Neural cell (in vitro differentiated cells): ENCODE measurements at regions not wholly inside any gene's neighbourhood (a gene's known extent, or its start where the extent isn't known, plus 50 kb on each side); places are given as distances from the start of the nearest gene placed in this dataset.

Experiments
- H2AFZ ChIP-seq: fragments of 200-600, 300-800 bp; sonication (generic), shearing (Covaris generic); 2 replicates; pipeline ENCODE4 v1.6.0; 2014; ENCODE audit warnings: low read depth, mild to moderate bottlenecking, antibody characterized with exemption, low read length, moderate library complexity
- H3F3A ChIP-seq: fragments of 200-600 bp; shearing (Covaris generic); 2 replicates; pipeline ENCODE4 v1.6.1; 2016; ENCODE audit warnings: mild to moderate bottlenecking, moderate library complexity, mixed read lengths, antibody characterized with exemption, low read length; ENCODE audit not compliant: insufficient read depth, poor library complexity, severe bottlenecking
- H3K27ac ChIP-seq: fragments of 200-600, 300-800 bp; sonication (generic), shearing (Covaris generic); 2 replicates; pipeline ENCODE4 v1.5.1; 2014; ENCODE audit warnings: mild to moderate bottlenecking, low read length, moderate library complexity
- H3K27me3 ChIP-seq: fragments of 300-800, 200-600 bp; sonication (generic), shearing (Covaris generic); 2 replicates; pipeline ENCODE4 v1.6.0; 2014; ENCODE audit warnings: mild to moderate bottlenecking, low read depth, low read length, moderate library complexity; ENCODE audit not compliant: insufficient read depth
- H3K36me3 ChIP-seq: fragments of 300-800, 200-600 bp; sonication (generic), shearing (Covaris generic); 2 replicates; pipeline ENCODE4 v1.5.1; 2014; ENCODE audit warnings: mild to moderate bottlenecking, antibody characterized with exemption, low read length, moderate library complexity; ENCODE audit not compliant: insufficient read depth
- H3K4me2 ChIP-seq: fragments of 300-800, 200-600 bp; sonication (generic), shearing (Covaris generic); 2 replicates; pipeline ENCODE4 v1.6.0; 2014; ENCODE audit warnings: mild to moderate bottlenecking, low read length
- H3K4me3 ChIP-seq: fragments of 300-800, 200-600 bp; sonication (generic), shearing (Covaris generic); 2 replicates; pipeline ENCODE4 v1.5.1; 2014; ENCODE audit warnings: mild to moderate bottlenecking, low read length, moderate library complexity
- H3K79me2 ChIP-seq: fragments of 200-600 bp; shearing (Covaris generic); replicated peaks from 2 replicates; pipeline ENCODE4 v1.6.0; 2014; ENCODE audit warnings: mild to moderate bottlenecking, low read length, moderate library complexity; ENCODE audit not compliant: insufficient read depth
- H3K9ac ChIP-seq: fragments of 300-800, 200-600 bp; sonication (generic), shearing (Covaris generic); 2 replicates; pipeline ENCODE4 v1.6.1; 2016; ENCODE audit warnings: mild to moderate bottlenecking, low read length, mixed read lengths
- H3K9me2 ChIP-seq: fragments of 200-600 bp; shearing (Covaris generic); 2 replicates; pipeline ENCODE4 v1.6.1; 2016; ENCODE audit warnings: mild to moderate bottlenecking, low read length, mixed read lengths; ENCODE audit not compliant: insufficient read depth
- H3K9me3 ChIP-seq: fragments of 200-600, 300-800 bp; sonication (generic), shearing (Covaris generic); 2 replicates; pipeline ENCODE4 v1.6.1; 2016; ENCODE audit warnings: mild to moderate bottlenecking, mixed run types, low read length, moderate library complexity, mixed read lengths
- H4K20me1 ChIP-seq: fragments of 200-600 bp; shearing (Covaris generic); 2 replicates; pipeline ENCODE4 v1.6.1; 2016; ENCODE audit warnings: mild to moderate bottlenecking, mixed run types; ENCODE audit not compliant: insufficient read depth
- EP300 ChIP-seq: fragments of 450-650 bp; conservative IDR thresholded peaks from 2 replicates; pipeline ENCODE4 v1.6.1; 2014; ENCODE audit warnings: antibody characterized with exemption, mild to moderate bottlenecking, moderate library complexity; ENCODE audit not compliant: poor library complexity, severe bottlenecking
- EZH2 ChIP-seq: fragments of 200-600, 300-800 bp; shearing (Covaris generic), sonication (generic); IDR thresholded peaks from 2 replicates; pipeline ENCODE4 v1.6.1; 2014; ENCODE audit warnings: antibody characterized with exemption, low read length, borderline replicate concordance, mild to moderate bottlenecking; ENCODE audit not compliant: insufficient read depth, poor library complexity, severe bottlenecking
- MXI1 ChIP-seq: fragments of 450-650 bp; conservative IDR thresholded peaks from 2 replicates; pipeline ENCODE4 v1.6.1; 2014; ENCODE audit warnings: antibody characterized with exemption, mild to moderate bottlenecking; ENCODE audit not compliant: poor library complexity, severe bottlenecking
- POLR2AphosphoS5 ChIP-seq: IDR thresholded peaks from 2 replicates; pipeline ENCODE4 v1.6.1; 2012
- RAD21 ChIP-seq: fragments of 450-650 bp; conservative IDR thresholded peaks from 2 replicates; pipeline ENCODE4 v1.6.1; 2014; ENCODE audit warnings: antibody characterized with exemption, mild to moderate bottlenecking, moderate library complexity
- REST ChIP-seq: IDR thresholded peaks from 2 replicates; pipeline ENCODE4 v1.6.1; 2012; ENCODE audit warnings: borderline replicate concordance
- SMC3 ChIP-seq: fragments of 450-650 bp; conservative IDR thresholded peaks from 2 replicates; pipeline ENCODE4 v1.6.1; 2014; ENCODE audit warnings: antibody characterized with exemption, mild to moderate bottlenecking, moderate library complexity; ENCODE audit not compliant: poor library complexity
- TAF1 ChIP-seq: IDR thresholded peaks from 2 replicates; pipeline ENCODE4 v1.6.1; 2012; ENCODE audit warnings: low read depth
- TF ChIP-seq, protein P1 (sequence below): fragments of 450-650 bp; IDR thresholded peaks from 2 replicates; pipeline ENCODE4 v1.5.1; 2014; ENCODE audit warnings: antibody characterized with exemption, mild to moderate bottlenecking, moderate library complexity; ENCODE audit not compliant: poor library complexity, severe bottlenecking

DNA sequence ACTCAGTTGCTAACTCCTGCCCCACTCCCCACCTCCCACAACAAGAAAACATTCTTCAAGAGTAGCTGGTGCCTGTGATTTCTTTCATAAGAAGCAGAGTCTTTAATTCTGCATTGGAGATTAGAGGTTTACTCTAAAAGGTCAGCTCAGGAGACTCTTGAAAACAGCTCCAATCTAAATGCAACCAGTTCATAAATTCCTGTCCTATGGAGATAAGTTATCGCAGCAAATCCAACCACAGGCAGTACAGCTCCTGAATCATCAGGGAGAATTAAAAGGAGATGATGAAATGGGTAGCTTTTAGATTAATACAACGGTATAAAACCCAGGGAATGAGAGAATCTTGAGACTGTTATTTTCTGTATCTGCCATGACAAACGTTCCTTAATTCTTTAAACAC is 130.7 kb downstream of the SOCS6 start:
- Histone ChIP-seq H3K9me3 (no peaks in the 10 kb centered on the region), H3K4me3 (no peak overlapping the region), H4K20me1 (no peaks in the 10 kb centered on the region), H3K9me2 (no peaks in the 10 kb centered on the region), H3K27me3 (no peaks in the 10 kb centered on the region), H3F3A (no peaks in the 10 kb centered on the region), H3K4me2 (no peak overlapping the region), H2AFZ (no peak overlapping the region), H3K36me3 (no peaks in the 10 kb centered on the region), H3K27ac (no peak overlapping the region), H3K9ac (no peak overlapping the region), H3K79me2 (no peaks in the 10 kb centered on the region)
- TF ChIP-seq REST (no peak), MXI1 (no peak), EP300 (no peak), TAF1 (no peak), POLR2AphosphoS5 (no peak), RAD21 (no peak), EZH2 (no peak), SMC3 (no peak)
- TF ChIP-seq, protein P1, sequence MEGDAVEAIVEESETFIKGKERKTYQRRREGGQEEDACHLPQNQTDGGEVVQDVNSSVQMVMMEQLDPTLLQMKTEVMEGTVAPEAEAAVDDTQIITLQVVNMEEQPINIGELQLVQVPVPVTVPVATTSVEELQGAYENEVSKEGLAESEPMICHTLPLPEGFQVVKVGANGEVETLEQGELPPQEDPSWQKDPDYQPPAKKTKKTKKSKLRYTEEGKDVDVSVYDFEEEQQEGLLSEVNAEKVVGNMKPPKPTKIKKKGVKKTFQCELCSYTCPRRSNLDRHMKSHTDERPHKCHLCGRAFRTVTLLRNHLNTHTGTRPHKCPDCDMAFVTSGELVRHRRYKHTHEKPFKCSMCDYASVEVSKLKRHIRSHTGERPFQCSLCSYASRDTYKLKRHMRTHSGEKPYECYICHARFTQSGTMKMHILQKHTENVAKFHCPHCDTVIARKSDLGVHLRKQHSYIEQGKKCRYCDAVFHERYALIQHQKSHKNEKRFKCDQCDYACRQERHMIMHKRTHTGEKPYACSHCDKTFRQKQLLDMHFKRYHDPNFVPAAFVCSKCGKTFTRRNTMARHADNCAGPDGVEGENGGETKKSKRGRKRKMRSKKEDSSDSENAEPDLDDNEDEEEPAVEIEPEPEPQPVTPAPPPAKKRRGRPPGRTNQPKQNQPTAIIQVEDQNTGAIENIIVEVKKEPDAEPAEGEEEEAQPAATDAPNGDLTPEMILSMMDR = no peak

- no peak overlapping the region for H3K9ac ChIP-seq
- H3K27me3 ChIP-seq = no peaks in the 10 kb centered on the region
- no peaks in the 10 kb centered on the region for H3K36me3 ChIP-seq
- H2AFZ ChIP-seq = no peak overlapping the region
- no peaks in the 10 kb centered on the region for H3K9me2 ChIP-seq
- H3K27ac ChIP-seq = no peak overlapping the region
- no peak overlapping the region for H3K4me2 ChIP-seq
- H3K79me2 ChIP-seq = no peaks in the 10 kb centered on the region
- no peaks in the 10 kb centered on the region for H4K20me1 ChIP-seq
- no peaks in the 10 kb centered on the region for H3K9me3 ChIP-seq
- TF ChIP-seq POLR2AphosphoS5 (no peak), EP300 (no peak), EZH2 (no peak), REST (no peak), TAF1 (no peak), RAD21 (no peak), SMC3 (no peak), MXI1 (no peak)
- TF ChIP-seq, protein P1 = no peak
- no peaks in the 10 kb centered on the region for H3F3A ChIP-seq
- no peak overlapping the region for H3K4me3 ChIP-seq
Observed at GRCh38 chr18:70418546-70419311, 129.9 kb downstream of the SOCS6 start.
